DND-41 (cell line): ENCODE measurements at regions not wholly inside any gene's neighbourhood (a gene's known extent, or its start where the extent isn't known, plus 50 kb on each side); places are given as distances from the start of the nearest gene placed in this dataset.

Source experiments
- CTCF ChIP-seq: IDR thresholded peaks from 2 replicates; pipeline ENCODE4 v1.5.1; 2012; ENCODE audit warnings: borderline replicate concordance, low read length, moderate library complexity, mild to moderate bottlenecking; ENCODE audit not compliant: poor library complexity, severe bottlenecking; ENCODE audit errors: extremely low read depth
- EZH2 ChIP-seq: IDR thresholded peaks from 3 replicates; pipeline ENCODE4 v1.6.1; 2012; ENCODE audit warnings: borderline replicate concordance, low read depth, mild to moderate bottlenecking, moderate library complexity, low read length, inconsistent platforms; ENCODE audit not compliant: severe bottlenecking

- no peak for TF ChIP-seq CTCF
- no peak for TF ChIP-seq EZH2
These were observed 118.7 kb downstream of the ZNF365 start for GRCh38 chr10:62492870-62493180.
